Muscle of leg (tissue), 3 donors: ENCODE measurements at regions not wholly inside any gene's neighbourhood (a gene's known extent, or its start where the extent isn't known, plus 50 kb on each side); places are given as distances from the start of the nearest gene placed in this dataset.

Experiments used
- DNase-seq: peaks from one replicate; pipeline ENCODE4 v3.0.0; 2013
- H3K27ac ChIP-seq: one replicate; pipeline ENCODE4 v1.5.1; 2013; ENCODE audit warnings: mild to moderate bottlenecking, low read length, control low read depth
- H3K27me3 ChIP-seq: one replicate; pipeline ENCODE4 v1.6.1; 2013; ENCODE audit warnings: low read length; ENCODE audit not compliant: control insufficient read depth, insufficient read depth
- H3K36me3 ChIP-seq: one replicate; pipeline ENCODE4 v1.6.1; 2013; ENCODE audit warnings: low read length; ENCODE audit not compliant: control insufficient read depth, insufficient read depth
- H3K4me1 ChIP-seq: one replicate; pipeline ENCODE4 v1.6.1; 2013; ENCODE audit warnings: low read length; ENCODE audit not compliant: control insufficient read depth, insufficient read depth
- H3K4me3 ChIP-seq: one replicate; pipeline ENCODE4 v1.5.1; 2013; ENCODE audit warnings: low read length, control low read depth
- H3K9me3 ChIP-seq: replicated peaks from 2 replicates; pipeline ENCODE4 v1.6.1; 2013; ENCODE audit warnings: low read depth, low read length; ENCODE audit not compliant: control insufficient read depth
- WGBS: methylation state at CpG from one replicate; pipeline ENCODE4 v1.1.5; 2013; ENCODE audit warnings: missing lambda C conversion rate; ENCODE audit not compliant: insufficient coverage; 5-methylcytosine and 5-hydroxymethylcytosine counted together

DNA sequence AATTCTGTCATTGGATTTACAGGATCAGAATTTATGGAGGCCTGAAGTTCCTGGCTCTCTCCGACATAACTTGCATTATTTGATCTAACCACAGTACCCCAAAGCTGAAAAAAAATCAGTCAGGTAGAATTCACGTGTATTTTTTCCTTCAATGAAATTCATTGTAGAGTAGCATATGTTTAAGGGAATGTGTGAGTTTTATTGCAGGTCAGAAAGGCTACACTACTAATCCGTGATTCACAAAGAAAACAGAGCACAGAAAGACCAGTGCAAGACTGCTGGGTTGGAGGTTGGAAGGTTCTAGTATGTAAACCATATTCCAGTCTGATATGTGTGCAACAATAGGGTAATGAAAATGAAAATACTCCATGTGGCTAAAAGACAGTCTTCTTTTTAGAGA is 247.0 kb upstream of the FERD3L start:
- Histone ChIP-seq H3K4me3 (no peak overlapping the region), H3K27ac (no peak overlapping the region), H3K4me1 (no peaks in the 10 kb centered on the region), H3K36me3 (no peaks in the 10 kb centered on the region), H3K27me3 (no peaks in the 10 kb centered on the region), H3K9me3 (no peaks in the 10 kb centered on the region)
- no peak for DNase-seq
- no CpG with 5 or more reads among the region's 3 CpGs for WGBS

DNA sequence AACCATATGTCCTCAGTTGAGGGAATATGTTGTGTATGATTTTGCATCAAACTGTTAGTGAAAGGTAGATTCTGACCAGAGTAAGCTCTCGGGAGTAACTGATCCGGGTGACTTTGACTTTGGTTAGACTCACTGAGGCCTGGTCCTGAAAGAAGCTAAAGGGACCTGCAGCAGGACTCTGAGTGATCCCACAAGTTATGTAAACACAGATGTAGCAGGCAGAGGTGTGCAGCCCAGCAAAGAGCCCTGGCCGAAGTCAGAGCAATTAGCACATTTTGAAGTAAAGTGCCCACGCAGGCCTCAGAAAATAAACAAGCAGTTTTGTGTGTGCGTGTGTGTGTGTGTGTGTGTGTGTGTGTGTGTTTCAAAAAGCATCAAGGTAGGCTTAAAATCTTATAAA is 245.6 kb upstream of the FERD3L start:
- WGBS = 56% methylated on average over 3 of the region's 5 CpGs

DNA sequence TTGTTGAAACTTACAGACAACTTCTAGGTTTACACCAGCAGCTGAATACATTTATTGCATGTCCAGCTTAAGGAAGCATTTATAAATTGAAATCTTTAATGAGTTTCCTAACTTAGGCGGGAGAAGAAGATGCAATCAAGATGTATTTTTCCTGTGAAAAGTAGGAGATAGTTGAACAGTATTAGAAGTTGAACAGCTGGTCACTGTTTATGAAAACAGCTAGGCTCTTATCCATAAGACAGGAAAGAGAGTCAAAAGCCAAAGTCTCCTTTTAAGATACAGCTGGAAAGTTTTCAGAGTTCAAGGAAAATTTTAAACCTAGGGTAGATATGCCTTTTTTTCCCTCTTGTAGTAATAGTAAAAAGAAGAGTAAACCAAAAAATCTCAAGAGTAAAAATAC is 236.1 kb upstream of the FERD3L start:
- no peaks in the 10 kb centered on the region for H3K4me1 ChIP-seq
- no peaks in the 10 kb centered on the region for H3K9me3 ChIP-seq
- peak; percentile 18 for DNase-seq
- no peaks in the 10 kb centered on the region for H3K36me3 ChIP-seq
- no peak overlapping the region for H3K4me3 ChIP-seq
- no peak overlapping the region for H3K27ac ChIP-seq
- no peaks in the 10 kb centered on the region for H3K27me3 ChIP-seq
- no CpG with 5 or more reads among the region's 1 CpG for WGBS

More for the DNA sequence above, 245.6 kb upstream of the FERD3L start:
- Histone ChIP-seq H3K36me3 (no peaks in the 10 kb centered on the region), H3K27me3 (no peaks in the 10 kb centered on the region), H3K9me3 (no peaks in the 10 kb centered on the region), H3K4me3 (no peak overlapping the region), H3K27ac (no peak overlapping the region), H3K4me1 (no peaks in the 10 kb centered on the region)
- no peak for DNase-seq

DNA sequence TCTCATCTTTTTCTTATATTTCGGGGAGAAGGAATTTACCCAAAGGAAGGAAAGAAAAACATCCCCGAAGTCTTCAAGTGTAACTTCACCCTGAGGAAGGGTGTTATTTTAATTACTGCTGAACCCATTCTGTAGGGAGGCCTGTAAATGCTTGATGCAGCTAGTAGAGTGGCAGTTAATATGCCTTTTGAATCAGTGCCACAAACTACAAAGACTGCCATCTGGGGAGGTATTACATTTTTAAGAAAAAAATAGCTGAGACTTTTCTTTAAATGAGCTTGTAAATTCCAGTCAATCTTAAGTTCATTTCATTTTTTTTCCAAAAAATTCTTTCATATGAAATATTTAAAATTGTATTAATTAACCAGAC is 233.1 kb upstream of the FERD3L start:
- no peaks in the 10 kb centered on the region for H3K4me1 ChIP-seq
- WGBS = no CpG with 5 or more reads among the region's 2 CpGs

DNA sequence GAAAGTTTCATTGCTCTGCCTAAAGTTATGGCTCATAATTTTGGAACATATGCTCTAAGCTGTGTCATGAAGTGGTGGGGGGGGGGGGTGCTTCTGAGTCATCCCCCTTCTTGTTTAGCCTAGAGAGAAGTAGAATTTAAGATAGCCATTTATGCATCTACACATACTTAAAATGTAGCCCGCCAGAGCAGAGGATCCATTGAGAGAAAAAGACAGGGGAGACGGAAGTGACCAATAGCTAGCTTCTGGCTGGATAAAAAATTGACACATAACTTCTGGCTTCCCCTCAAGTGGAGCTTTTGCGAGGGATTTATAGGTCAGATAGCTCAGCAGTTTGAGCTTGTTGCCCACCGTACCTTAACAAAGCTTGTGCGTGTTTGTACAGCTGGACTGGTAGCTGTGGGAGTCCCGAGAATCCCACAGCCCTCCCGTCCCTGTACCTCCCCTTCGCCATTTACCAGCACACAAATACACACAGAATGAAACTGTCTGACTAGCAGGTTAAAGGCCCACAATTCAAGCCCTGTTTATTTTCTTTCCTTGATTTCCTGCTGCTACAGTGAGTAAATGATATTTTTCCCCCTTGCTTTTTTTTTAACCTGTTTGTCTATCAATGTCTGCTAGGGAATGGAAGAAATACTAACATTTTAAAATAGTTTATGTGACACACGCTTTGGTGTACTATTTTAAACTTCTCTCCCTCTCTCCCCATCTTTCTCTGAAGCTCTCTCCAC is 232.6 kb upstream of the FERD3L start:
- WGBS = 58% methylated on average over 4 of the region's 9 CpGs
- H3K36me3 ChIP-seq = no peaks in the 10 kb centered on the region
- H3K4me3 ChIP-seq = no peak overlapping the region
- peak; percentile 20 for DNase-seq
- no peaks in the 10 kb centered on the region for H3K27me3 ChIP-seq
- no peaks in the 10 kb centered on the region for H3K9me3 ChIP-seq
- H3K4me1 ChIP-seq = no peaks in the 10 kb centered on the region
- H3K27ac ChIP-seq = no peak overlapping the region

More for the DNA sequence above, 233.1 kb upstream of the FERD3L start:
- no peak overlapping the region for H3K27ac ChIP-seq
- H3K9me3 ChIP-seq = no peaks in the 10 kb centered on the region
- H3K4me3 ChIP-seq = no peak overlapping the region
- no peaks in the 10 kb centered on the region for H3K36me3 ChIP-seq
- H3K27me3 ChIP-seq = no peaks in the 10 kb centered on the region
- no peak for DNase-seq

DNA sequence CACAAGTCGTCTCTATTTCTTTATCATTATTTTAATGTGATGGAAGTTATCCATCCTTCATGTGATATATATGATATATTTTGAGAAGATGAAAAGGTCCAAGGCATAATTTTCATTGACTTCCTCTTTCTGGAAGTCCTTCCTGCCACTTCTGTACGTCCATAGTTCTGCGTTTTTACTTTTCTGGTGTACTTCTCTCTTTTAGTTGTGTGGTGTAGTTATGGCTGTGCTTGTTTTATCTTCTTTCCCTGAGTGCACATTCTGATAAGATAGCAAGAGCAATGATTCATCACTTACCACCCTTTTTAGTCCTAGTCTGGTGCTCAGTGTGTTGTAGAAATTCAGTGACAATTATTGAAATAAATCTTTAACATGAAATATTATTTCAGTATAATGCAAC is 231.3 kb upstream of the FERD3L start:
- H3K4me1 ChIP-seq = no peaks in the 10 kb centered on the region
- no peak for DNase-seq
- H3K27me3 ChIP-seq = no peaks in the 10 kb centered on the region
- no CpG with 5 or more reads among the region's 3 CpGs for WGBS
- no peak overlapping the region for H3K27ac ChIP-seq
- H3K36me3 ChIP-seq = no peaks in the 10 kb centered on the region
- H3K9me3 ChIP-seq = no peaks in the 10 kb centered on the region
- no peak overlapping the region for H3K4me3 ChIP-seq

DNA sequence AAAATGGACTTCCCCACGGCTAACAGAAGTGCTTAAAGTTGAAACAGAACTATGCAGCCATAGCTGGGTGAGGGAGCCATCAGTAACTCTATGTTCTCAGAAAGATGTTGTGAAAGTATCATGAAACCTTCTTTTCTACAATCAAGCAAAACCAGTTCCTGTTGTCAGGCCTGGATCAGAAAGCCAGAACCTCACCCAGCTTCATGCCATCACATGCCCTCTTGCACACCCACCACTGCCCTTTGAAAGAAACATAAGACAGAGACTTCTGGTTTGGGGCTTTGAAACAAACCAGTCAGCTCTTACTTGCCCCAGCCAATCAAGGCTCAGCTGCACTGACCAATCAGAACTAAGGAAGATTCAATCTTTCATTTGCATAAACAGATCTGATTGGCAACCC is 230.8 kb upstream of the FERD3L start:
- Histone ChIP-seq H3K27ac (no peak overlapping the region), H3K9me3 (no peaks in the 10 kb centered on the region), H3K4me1 (no peaks in the 10 kb centered on the region), H3K4me3 (no peak overlapping the region), H3K27me3 (no peaks in the 10 kb centered on the region), H3K36me3 (no peaks in the 10 kb centered on the region)
- no peak for DNase-seq
- no CpG with 5 or more reads among the region's 1 CpG for WGBS

DNA sequence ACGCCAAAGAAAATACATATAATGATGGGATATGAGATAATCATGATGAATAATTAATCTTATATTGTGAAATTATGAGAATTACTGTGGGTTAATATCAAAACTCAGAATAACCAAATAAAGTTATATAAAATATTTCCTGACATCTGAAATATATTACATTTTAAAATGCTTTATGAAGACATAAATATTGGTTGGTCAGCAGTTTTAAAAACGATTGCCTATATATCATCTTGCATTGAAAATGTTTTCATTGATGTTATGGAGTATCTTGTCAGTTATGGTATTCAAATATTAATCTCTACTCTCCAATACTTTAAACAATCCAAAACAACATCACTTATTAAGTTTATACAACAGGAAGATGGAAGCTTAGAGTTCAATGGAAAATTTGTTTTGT is 228.1 kb upstream of the FERD3L start:
- Histone ChIP-seq H3K4me1 (no peaks in the 10 kb centered on the region), H3K9me3 (no peaks in the 10 kb centered on the region), H3K4me3 (no peak overlapping the region), H3K27ac (no peak overlapping the region), H3K36me3 (no peaks in the 10 kb centered on the region), H3K27me3 (no peaks in the 10 kb centered on the region)
- no CpG with 5 or more reads among the region's 2 CpGs for WGBS
- no peak for DNase-seq

DNA sequence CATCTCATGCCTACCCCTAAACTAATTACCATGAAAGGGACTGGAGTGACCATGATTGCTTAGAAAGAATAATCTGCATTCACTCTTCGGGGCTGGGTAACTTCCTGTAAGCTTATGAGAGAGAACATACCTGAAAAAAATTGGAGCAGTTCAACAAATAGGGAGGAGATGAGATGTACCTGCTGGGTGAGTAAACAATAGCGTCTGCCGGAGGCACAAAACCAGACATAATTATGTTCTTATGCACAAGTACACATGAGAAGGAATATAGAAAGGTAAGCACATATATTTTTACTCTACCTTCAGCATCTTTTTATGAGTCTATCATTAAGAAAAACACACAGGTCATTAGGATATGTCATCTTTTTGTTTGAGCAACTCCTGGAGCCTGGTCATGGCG is 224.6 kb upstream of the FERD3L start:
- no peaks in the 10 kb centered on the region for H3K27me3 ChIP-seq
- DNase-seq = no peak
- no peak overlapping the region for H3K4me3 ChIP-seq
- WGBS = no CpG with 5 or more reads among the region's 4 CpGs
- no peaks in the 10 kb centered on the region for H3K9me3 ChIP-seq
- H3K27ac ChIP-seq = no peak overlapping the region
- no peaks in the 10 kb centered on the region for H3K4me1 ChIP-seq
- no peaks in the 10 kb centered on the region for H3K36me3 ChIP-seq

DNA sequence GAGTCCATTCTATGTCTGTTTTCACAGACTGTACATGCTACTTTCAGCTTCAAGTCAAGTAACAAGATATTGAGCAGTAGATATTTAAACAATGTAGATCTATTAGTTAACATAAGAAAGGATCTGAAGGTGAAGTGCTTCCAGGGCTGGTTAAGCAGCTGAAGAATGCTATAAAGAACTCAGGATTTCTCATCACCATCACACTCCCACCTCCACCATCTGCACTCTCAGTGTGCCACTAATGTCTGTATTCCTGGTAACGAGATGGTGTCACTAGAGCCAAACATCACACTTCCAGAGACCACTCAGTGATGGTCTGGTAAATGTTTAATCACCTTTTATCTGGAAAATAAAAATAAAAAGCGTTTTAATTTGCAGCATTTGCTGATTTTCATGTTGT is 224.0 kb upstream of the FERD3L start:
- Histone ChIP-seq H3K27me3 (no peaks in the 10 kb centered on the region), H3K4me3 (no peak overlapping the region), H3K36me3 (no peaks in the 10 kb centered on the region), H3K4me1 (no peaks in the 10 kb centered on the region), H3K9me3 (no peaks in the 10 kb centered on the region), H3K27ac (no peak overlapping the region)
- WGBS = 100% methylated on average over 1 of the region's 2 CpGs
- no peak for DNase-seq

DNA sequence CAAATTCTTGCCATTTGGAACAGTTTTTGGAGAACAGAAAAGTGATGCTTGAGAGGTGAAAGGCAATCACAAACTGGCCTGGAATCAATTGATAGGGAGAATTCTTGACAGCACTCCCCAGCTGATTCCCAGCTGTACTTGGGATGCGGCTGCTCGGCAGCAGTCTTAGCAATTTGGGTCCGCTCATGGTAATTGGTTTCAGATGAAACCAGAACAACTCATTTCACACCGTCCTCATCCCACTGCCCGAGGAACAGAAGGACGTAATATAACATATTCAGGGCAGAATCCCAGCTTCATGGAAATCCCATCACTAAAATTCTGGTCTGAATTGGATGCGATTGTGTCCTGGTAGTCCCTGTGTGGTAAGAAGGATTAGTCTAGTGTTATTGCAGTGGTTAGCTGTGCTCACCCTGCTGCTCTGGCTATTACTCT is 223.3 kb upstream of the FERD3L start:
- H3K27ac ChIP-seq = no peak overlapping the region
- H3K4me3 ChIP-seq = no peak overlapping the region
- H3K9me3 ChIP-seq = no peaks in the 10 kb centered on the region
- H3K4me1 ChIP-seq = no peaks in the 10 kb centered on the region
- H3K27me3 ChIP-seq = no peaks in the 10 kb centered on the region
- WGBS = 36% methylated on average over 2 of the region's 7 CpGs
- H3K36me3 ChIP-seq = no peaks in the 10 kb centered on the region
- peak; percentile 37 for DNase-seq
